Breast epithelium (tissue), 3 donors: ENCODE measurements at regions not wholly inside any gene's neighbourhood (a gene's known extent, or its start where the extent isn't known, plus 50 kb on each side); places are given as distances from the start of the nearest gene placed in this dataset.
A peak's percentile ranks its signal among the peaks of the same experiment; 100 is the strongest.

Source experiments
- CTCF ChIP-seq, 3 donors: fragments of 450-650 bp; IDR thresholded peaks; one replicate each; pipeline ENCODE4 v1.5.1; 2016 to 2017; ENCODE audit warnings: antibody characterized with exemption in 3 of 3, mild to moderate bottlenecking in 3 of 3, moderate library complexity in 3 of 3
- POLR2A ChIP-seq: fragments of 450-650 bp; IDR thresholded peaks from one replicate; pipeline ENCODE4 v1.6.1; 2016; ENCODE audit warnings: antibody characterized with exemption, mild to moderate bottlenecking, moderate library complexity

GRCh38 chr18:54671291-54671881 lies 80.3 kb downstream of the DYNAP start:
- TF ChIP-seq CTCF (IDR thresholded peaks at IDR 0.05) (peak in 1 of 3 donors; percentile 58), POLR2A (no peak)
